ENCODE measurements at regions not wholly inside any gene's neighbourhood (a gene's known extent, or its start where the extent isn't known, plus 50 kb on each side); places are given as distances from the start of the nearest gene placed in this dataset.
"Not testable (repeated sequence)": the region's sequence is repeated elsewhere in the genome, so short reads cannot be mapped to it uniquely, and the experiment has no call there.

GRCh38 chr10:43921478-43921877, 272.8 kb upstream of the ZNF32 start:
- in situ Hi-C loops (cut with HindIII; ENCODE audit: low pct_unique_long_range_greater_than_20kb, low sequenced_read_pairs) = no loop called here
- no peak for TF ChIP-seq REST (IDR thresholded peaks at IDR 0.05; ENCODE audit: insufficient read depth in 1 of 2, low read depth in 2 of 2, low read length in 1 of 2)
- TF ChIP-seq SIN3A (IDR thresholded peaks at IDR 0.05; ENCODE audit: borderline replicate concordance, insufficient read depth, low read depth, low read length) = no peak
- no peak for TF ChIP-seq POLR2AphosphoS5 (IDR thresholded peaks at IDR 0.05; ENCODE audit: low read depth, low read length)
- TF ChIP-seq TCF7L2 (IDR thresholded peaks at IDR 0.05; ENCODE audit: low read depth, low read length) = no peak
- no peaks in the 10 kb centered on the region for H3K36me3 ChIP-seq (ENCODE audit: control insufficient read depth, insufficient read depth, low read length)
- DNase-seq (ENCODE audit: low read depth, low spot score) = no peak
- no peaks in the 10 kb centered on the region for H3K9me3 ChIP-seq (ENCODE audit: control insufficient read depth, insufficient read depth, low read depth, low read length)
- no peak overlapping the region for H3K4me3 ChIP-seq (ENCODE audit: low read depth in 2 of 2, low read length in 2 of 2)
- peaks cover 6% of the 10 kb centered on the region; the same call in 1 of the 2 replicates for H3K27me3 ChIP-seq (ENCODE audit: control insufficient read depth, insufficient read depth, low read length)
- BruUV-seq (replicated peaks) = no TSS peak
- no peak overlapping the region for H3K27ac ChIP-seq (ENCODE audit: low read length)
- ChIA-PET CTCF (no interaction called here), POLR2A (no interaction called here)
- no peaks in the 10 kb centered on the region for H3K4me1 ChIP-seq (ENCODE audit: control insufficient read depth, insufficient read depth, low read length)
- intact Hi-C loops (cut with micrococcal nuclease; ENCODE audit: unreplicated experiment) = no loop called here
- no peak for ATAC-seq

GRCh38 chr10:43920236-43920758, 271.6 kb upstream of the ZNF32 start:
- H3K27ac ChIP-seq (ENCODE audit: low read length); H3K4me1 ChIP-seq (ENCODE audit: control insufficient read depth, insufficient read depth, low read length); POLR2A ChIA-PET; in situ Hi-C loops (cut with HindIII; ENCODE audit: low pct_unique_long_range_greater_than_20kb, low sequenced_read_pairs); H3K9me3 ChIP-seq (ENCODE audit: control insufficient read depth, insufficient read depth, low read depth, low read length); ATAC-seq; H3K36me3 ChIP-seq (ENCODE audit: control insufficient read depth, insufficient read depth, low read length); CTCF ChIA-PET; intact Hi-C loops (cut with micrococcal nuclease; ENCODE audit: unreplicated experiment); DNase-seq (ENCODE audit: low read depth, low spot score); H3K27me3 ChIP-seq (ENCODE audit: control insufficient read depth, insufficient read depth, low read length); H3K4me3 ChIP-seq (ENCODE audit: low read depth in 2 of 2, low read length in 2 of 2); BruUV-seq (replicated peaks): not testable (repeated sequence)

- H3K9me3 ChIP-seq (ENCODE audit: control insufficient read depth, insufficient read depth, low read depth, low read length) = no peaks in the 10 kb centered on the region
- H3K27ac ChIP-seq (ENCODE audit: low read length) = no peak overlapping the region
- no peak for DNase-seq (ENCODE audit: low read depth, low spot score)
- ChIA-PET POLR2A (no interaction called here), CTCF (no interaction called here)
- H3K4me1 ChIP-seq (ENCODE audit: control insufficient read depth, insufficient read depth, low read length) = no peaks in the 10 kb centered on the region
- BruUV-seq (replicated peaks) = no TSS peak
- no peak for ATAC-seq
- H3K36me3 ChIP-seq (ENCODE audit: control insufficient read depth, insufficient read depth, low read length) = no peaks in the 10 kb centered on the region
- H3K4me3 ChIP-seq (ENCODE audit: low read depth in 2 of 2, low read length in 2 of 2) = no peak overlapping the region
- H3K27me3 ChIP-seq (ENCODE audit: control insufficient read depth, insufficient read depth, low read length) = no peaks in the 10 kb centered on the region
- in situ Hi-C loops (cut with HindIII; ENCODE audit: low pct_unique_long_range_greater_than_20kb, low sequenced_read_pairs) (no loop called here), intact Hi-C loops (cut with micrococcal nuclease; ENCODE audit: unreplicated experiment) (no loop called here)
- TF ChIP-seq TCF7L2 (IDR thresholded peaks at IDR 0.05; ENCODE audit: low read depth, low read length) (no peak), SIN3A (IDR thresholded peaks at IDR 0.05; ENCODE audit: borderline replicate concordance, insufficient read depth, low read depth, low read length) (no peak), CTCF (IDR thresholded peaks at IDR 0.05) (no peak), POLR2AphosphoS5 (IDR thresholded peaks at IDR 0.05; ENCODE audit: low read depth, low read length) (no peak)
Measured at GRCh38 chr10:43913676-43914235, 265.1 kb upstream of the ZNF32 start.
